AG04449 (cell line): ENCODE measurements at regions not wholly inside any gene's neighbourhood (a gene's known extent, or its start where the extent isn't known, plus 50 kb on each side); places are given as distances from the start of the nearest gene placed in this dataset.
"Not testable (repeated sequence)": the region's sequence is repeated elsewhere in the genome, so short reads cannot be mapped to it uniquely, and the experiment has no call there.

Experiments
- CTCF ChIA-PET: fragments of 350-600 bp; formaldehyde crosslinking; extraction: SDS; loops from one replicate; lab custom pipeline; 2021; ENCODE audit warnings: antibody characterized with exemption; lab: Yijun Ruan, JAX
- POLR2A ChIA-PET: fragments of 400-600, 350-600 bp; formaldehyde crosslinking; extraction: SDS; loops from one replicate; lab custom pipeline; 2020; ENCODE audit warnings: antibody characterized with exemption, inconsistent platforms; lab: Yijun Ruan, JAX
- DNase-seq: peaks from one replicate; pipeline ENCODE4 v3.0.0-alpha.2; 2010; ENCODE audit warnings: low read depth, low spot score
- H3K4me3 ChIP-seq: 2 replicates; pipeline ENCODE4 v1.5.1; 2011; ENCODE audit warnings: low read depth, mild to moderate bottlenecking, control low read depth, low read length
- CTCF ChIP-seq: IDR thresholded peaks from one replicate; pipeline ENCODE4 v1.5.1; 2011; ENCODE audit warnings: mild to moderate bottlenecking, moderate library complexity, low read length, control low read depth, inconsistent platforms; ENCODE audit not compliant: insufficient read depth; ENCODE audit errors: missing control alignments

GRCh38 chr9:18058564-18059442 is 415.1 kb upstream of the ADAMTSL1 start:
- H3K4me3 ChIP-seq = no peak overlapping the region
- no peak for TF ChIP-seq CTCF
- CTCF ChIA-PET = no interaction called here
- DNase-seq = no peak
- POLR2A ChIA-PET = no interaction called here

- CTCF ChIA-PET = no interaction called here
- no peak overlapping the region for H3K4me3 ChIP-seq
- no peak for DNase-seq
- TF ChIP-seq CTCF = no peak
- POLR2A ChIA-PET = no interaction called here
These were observed 414.5 kb upstream of the ADAMTSL1 start for GRCh38 chr9:18059447-18059846.

DNA sequence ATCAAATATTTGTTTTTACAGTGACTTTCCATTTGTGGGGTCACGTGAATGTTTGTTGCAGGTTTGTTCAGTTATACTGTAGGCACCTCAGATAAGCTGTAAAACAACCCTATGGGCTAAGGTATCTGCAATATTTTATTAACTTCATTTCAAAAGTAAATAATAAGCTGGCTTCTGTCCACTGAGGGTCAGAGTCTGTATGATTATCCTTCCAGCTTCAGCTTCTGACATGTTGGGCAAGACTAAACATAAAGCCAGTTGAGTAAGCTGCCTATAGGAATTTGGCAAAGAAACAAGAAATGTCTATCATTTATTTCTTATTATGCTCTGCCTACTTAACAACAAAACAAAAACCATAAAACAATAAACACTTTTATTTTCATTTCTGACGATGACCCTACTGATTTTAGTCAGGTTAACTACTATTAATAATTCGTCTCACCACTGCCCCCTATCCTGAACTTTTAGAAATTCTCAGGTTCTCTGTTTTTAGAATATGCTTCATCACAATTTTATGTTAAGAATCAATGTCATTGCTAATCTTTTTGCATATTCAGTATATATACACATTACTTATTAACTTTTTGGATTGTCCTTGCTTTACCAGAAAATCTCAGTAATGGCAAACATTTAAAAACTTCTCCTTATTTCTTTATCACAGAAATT is 413.6 kb upstream of the ADAMTSL1 start:
- no peak overlapping the region for H3K4me3 ChIP-seq
- no peak for TF ChIP-seq CTCF
- POLR2A ChIA-PET = no interaction called here
- CTCF ChIA-PET = no interaction called here
- DNase-seq = no peak

DNA sequence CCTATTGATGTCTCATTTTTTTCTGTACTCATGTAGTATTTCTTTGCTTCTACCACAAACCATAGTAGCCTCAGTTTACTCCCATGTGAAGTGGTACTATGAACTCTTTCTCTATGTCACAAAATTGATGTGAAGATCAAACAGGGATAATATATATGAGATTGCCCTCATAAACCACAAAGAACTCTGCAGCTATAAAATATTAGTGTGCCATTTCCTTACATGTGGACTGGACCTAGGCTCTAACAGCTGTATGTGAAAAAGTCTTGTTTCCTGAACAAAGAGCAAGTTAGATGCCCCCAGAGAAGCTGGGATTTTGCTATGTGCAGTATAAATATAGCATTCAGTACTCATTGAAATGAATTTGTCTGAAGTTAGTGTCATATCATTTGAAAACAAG is 412.6 kb upstream of the ADAMTSL1 start:
- H3K4me3 ChIP-seq = no peak overlapping the region
- ChIA-PET CTCF (no interaction called here), POLR2A (no interaction called here)
- no peak for TF ChIP-seq CTCF
- DNase-seq = no peak

GRCh38 chr9:18061856-18062255 is 412.1 kb upstream of the ADAMTSL1 start:
- TF ChIP-seq CTCF = no peak
- no peak overlapping the region for H3K4me3 ChIP-seq
- ChIA-PET POLR2A (no interaction called here), CTCF (no interaction called here)
- DNase-seq = no peak

DNA sequence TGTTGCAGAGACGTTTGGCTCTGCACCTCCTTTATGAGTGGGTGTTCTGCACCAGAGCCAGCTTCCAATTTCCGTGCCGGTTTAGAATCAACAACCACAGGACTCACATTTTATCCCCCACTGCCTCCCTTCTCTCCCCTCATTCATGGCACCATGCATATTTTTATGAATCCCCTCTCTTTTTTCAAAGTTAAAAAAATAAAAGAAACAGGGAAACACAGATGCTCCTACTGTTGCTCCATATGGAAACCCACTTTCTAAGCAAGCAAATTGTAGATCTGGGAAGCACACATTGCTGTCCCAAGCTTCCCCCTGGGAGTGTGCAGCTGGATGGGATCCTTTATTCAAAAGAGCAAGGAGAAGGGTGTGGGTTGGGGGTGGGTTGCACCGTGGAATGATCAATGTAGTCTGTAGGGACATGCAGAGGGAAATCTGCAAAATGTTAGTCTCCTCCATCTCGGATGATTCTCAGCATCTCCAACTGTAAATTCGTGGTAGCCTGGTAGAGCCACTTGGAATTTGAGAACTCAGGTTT is 410.0 kb upstream of the ADAMTSL1 start:
- ChIA-PET POLR2A (no interaction called here), CTCF (no interaction called here)
- no peak for TF ChIP-seq CTCF
- DNase-seq = no peak
- H3K4me3 ChIP-seq = no peak overlapping the region

DNA sequence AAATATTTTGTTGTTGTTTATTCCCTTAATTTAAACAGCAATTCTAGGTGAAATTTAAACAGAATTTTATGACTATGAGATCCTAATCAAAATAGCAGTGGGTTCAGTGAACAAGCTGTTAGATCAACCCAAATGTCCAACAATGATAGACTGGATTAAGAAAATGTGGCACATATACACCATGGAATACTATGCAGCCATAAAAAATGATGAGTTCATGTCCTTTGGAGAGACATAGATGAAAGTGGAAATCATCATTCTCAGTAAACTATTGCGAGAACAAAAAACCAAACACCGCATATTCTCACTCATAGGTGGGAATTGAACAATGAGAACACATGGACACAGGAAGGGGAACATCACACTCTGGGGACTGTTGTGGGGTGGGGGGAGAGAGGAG is 407.3 kb upstream of the ADAMTSL1 start:
- POLR2A ChIA-PET, H3K4me3 ChIP-seq, DNase-seq, CTCF ChIA-PET: not testable (repeated sequence)
